Trophoblast cell (in vitro differentiated cells and primary cell): ENCODE measurements at regions not wholly inside any gene's neighbourhood (a gene's known extent, or its start where the extent isn't known, plus 50 kb on each side); places are given as distances from the start of the nearest gene placed in this dataset.
"Not testable (repeated sequence)": the region's sequence is repeated elsewhere in the genome, so short reads cannot be mapped to it uniquely, and the experiment has no call there.

Experiments used
- DNase-seq, 2 donors: peaks; one replicate each; pipeline ENCODE4 v3.0.0-alpha.2; 2016
- H2AFZ ChIP-seq: 2 replicates; pipeline ENCODE4 v1.6.1; 2013; ENCODE audit warnings: low read length, moderate library complexity, mild to moderate bottlenecking; ENCODE audit not compliant: insufficient read depth, poor library complexity
- H2AK5ac ChIP-seq: 2 replicates; pipeline ENCODE4 v1.6.1; 2013; ENCODE audit warnings: mild to moderate bottlenecking, low read length
- H2BK120ac ChIP-seq: 2 replicates; pipeline ENCODE4 v1.6.1; 2013; ENCODE audit warnings: low read length, mild to moderate bottlenecking, moderate library complexity; ENCODE audit not compliant: insufficient read depth, poor library complexity
- H2BK12ac ChIP-seq: 2 replicates; pipeline ENCODE4 v1.6.1; 2013; ENCODE audit warnings: mild to moderate bottlenecking, low read length, moderate library complexity
- H2BK5ac ChIP-seq: 2 replicates; pipeline ENCODE4 v1.6.1; 2013; ENCODE audit warnings: low read length, low read depth, moderate library complexity, mild to moderate bottlenecking; ENCODE audit not compliant: poor library complexity
- H3K14ac ChIP-seq: 2 replicates; pipeline ENCODE4 v1.6.1; 2013; ENCODE audit warnings: mild to moderate bottlenecking, low read length
- H3K18ac ChIP-seq: 2 replicates; pipeline ENCODE4 v1.6.1; 2013; ENCODE audit warnings: mild to moderate bottlenecking, low read length
- H3K23ac ChIP-seq: 2 replicates; pipeline ENCODE4 v1.6.1; 2013; ENCODE audit warnings: low read length
- H3K27ac ChIP-seq: 2 replicates; pipeline ENCODE4 v1.5.1; 2013; ENCODE audit warnings: low read depth, mild to moderate bottlenecking, inconsistent platforms, low read length, moderate library complexity
- H3K27me3 ChIP-seq: 2 replicates; pipeline ENCODE4 v1.6.1; 2013; ENCODE audit warnings: inconsistent platforms, mild to moderate bottlenecking, low read length, moderate library complexity; ENCODE audit not compliant: insufficient read depth
- H3K36me3 ChIP-seq, 2 experiments: 1 replicate in 1 of 2; 2 replicates in 1 of 2; pipeline ENCODE4 v1.6.1; 2013; ENCODE audit warnings: low read length in 2 of 2, mild to moderate bottlenecking in 2 of 2, moderate library complexity in 1 of 2; ENCODE audit not compliant: insufficient read depth in 2 of 2, control insufficient read depth in 1 of 2
- H3K4ac ChIP-seq: 2 replicates; pipeline ENCODE4 v1.6.1; 2013; ENCODE audit warnings: low read depth, mild to moderate bottlenecking, low read length, moderate library complexity
- H3K4me1 ChIP-seq, 2 experiments: 1 replicate in 1 of 2; 2 replicates in 1 of 2; pipeline ENCODE4 v1.6.1; 2013; ENCODE audit warnings: low read length in 2 of 2, mild to moderate bottlenecking in 2 of 2, moderate library complexity in 1 of 2; ENCODE audit not compliant: insufficient read depth in 2 of 2, control insufficient read depth in 1 of 2
- H3K4me2 ChIP-seq: 2 replicates; pipeline ENCODE4 v1.6.1; 2013; ENCODE audit warnings: inconsistent platforms, mild to moderate bottlenecking, low read length, moderate library complexity
- H3K4me3 ChIP-seq: 2 replicates; pipeline ENCODE4 v1.5.1; 2013; ENCODE audit warnings: mild to moderate bottlenecking, low read depth, low read length, inconsistent platforms
- H3K79me1 ChIP-seq: one replicate; pipeline ENCODE4 v1.6.1; 2013; ENCODE audit warnings: low read length
- H3K79me2 ChIP-seq: 2 replicates; pipeline ENCODE4 v1.6.1; 2013; ENCODE audit warnings: low read length, mild to moderate bottlenecking; ENCODE audit not compliant: control insufficient read depth, insufficient read depth, poor library complexity
- H3K9ac ChIP-seq: 2 replicates; pipeline ENCODE4 v1.6.1; 2013; ENCODE audit warnings: mild to moderate bottlenecking, low read length
- H3K9me3 ChIP-seq: 2 replicates; pipeline ENCODE4 v1.6.1; 2013; ENCODE audit warnings: low read depth, mild to moderate bottlenecking, control low read depth, inconsistent platforms, low read length; ENCODE audit not compliant: insufficient read depth
- H4K12ac ChIP-seq: 2 replicates; pipeline ENCODE4 v1.6.1; 2013; ENCODE audit warnings: low read depth, mild to moderate bottlenecking, low read length, moderate library complexity
- H4K8ac ChIP-seq: 2 replicates; pipeline ENCODE4 v1.6.1; 2013; ENCODE audit warnings: low read depth, mild to moderate bottlenecking, low read length, moderate library complexity
- H4K91ac ChIP-seq: one replicate; pipeline ENCODE4 v1.6.1; 2013; ENCODE audit warnings: low read depth, mild to moderate bottlenecking, low read length, moderate library complexity
- WGBS: extraction: QIAGEN DNeasy Blood & Tissue Kit; methylation state at CpG from one replicate; pipeline ENCODE4 v1.1.7; 2013; ENCODE audit warnings: missing lambda C conversion rate; ENCODE audit not compliant: insufficient read length, insufficient coverage; ENCODE audit errors: extremely low coverage; 5-methylcytosine and 5-hydroxymethylcytosine counted together

GRCh38 chr13:31608780-31609179 lies 130.5 kb upstream of the RXFP2 start:
- H2AFZ ChIP-seq, DNase-seq, H3K27me3 ChIP-seq, H4K12ac ChIP-seq, H3K4me2 ChIP-seq, H2AK5ac ChIP-seq, H3K79me2 ChIP-seq, H2BK12ac ChIP-seq, H3K4me1 ChIP-seq, H3K18ac ChIP-seq, H2BK120ac ChIP-seq, H3K9me3 ChIP-seq, H3K36me3 ChIP-seq, H4K8ac ChIP-seq, H3K9ac ChIP-seq, H3K4ac ChIP-seq, H3K14ac ChIP-seq, H3K27ac ChIP-seq, H2BK5ac ChIP-seq, H3K23ac ChIP-seq, H4K91ac ChIP-seq, H3K79me1 ChIP-seq, H3K4me3 ChIP-seq: not testable (repeated sequence)
- no CpG with 5 or more reads among the region's 23 CpGs for WGBS

- Histone ChIP-seq H3K27me3 (no peaks in the 10 kb centered on the region), H3K4me2 (no peak overlapping the region), H3K9ac (no peak overlapping the region), H2BK5ac (no peak overlapping the region), H2BK120ac (no peak overlapping the region), H4K91ac (no peak overlapping the region), H3K23ac (no peak overlapping the region), H3K36me3 (no peaks in the 10 kb centered on the region), H3K18ac (no peak overlapping the region), H3K79me1 (no peaks in the 10 kb centered on the region), H3K27ac (no peak overlapping the region), H2AFZ (no peak overlapping the region), H3K4ac (no peak overlapping the region), H3K4me1 (no peaks in the 10 kb centered on the region), H3K9me3 (no peaks in the 10 kb centered on the region), H4K12ac (no peak overlapping the region), H4K8ac (no peak overlapping the region), H3K79me2 (no peaks in the 10 kb centered on the region), H3K14ac (no peak overlapping the region), H2AK5ac (no peak overlapping the region), H2BK12ac (no peak overlapping the region), H3K4me3 (no peak overlapping the region)
- WGBS, result no CpG with 5 or more reads among the region's 7 CpGs
- no peak for DNase-seq
Observed at GRCh38 chr13:31610270-31610998, 128.9 kb upstream of the RXFP2 start.

GRCh38 chr13:31611214-31611613 lies 128.1 kb upstream of the RXFP2 start:
- Histone ChIP-seq H3K18ac (no peak overlapping the region), H3K27me3 (no peaks in the 10 kb centered on the region), H3K4me3 (no peak overlapping the region), H2BK5ac (no peak overlapping the region), H3K79me1 (no peaks in the 10 kb centered on the region), H3K9ac (peak overlapping the region; percentile 8), H3K4ac (no peak overlapping the region), H3K27ac (no peak overlapping the region), H3K4me1 (no peaks in the 10 kb centered on the region), H3K4me2 (no peak overlapping the region), H2AFZ (no peak overlapping the region), H2AK5ac (no peak overlapping the region), H3K14ac (no peak overlapping the region), H4K12ac (no peak overlapping the region), H2BK12ac (no peak overlapping the region), H4K8ac (no peak overlapping the region), H3K79me2 (no peaks in the 10 kb centered on the region), H4K91ac (no peak overlapping the region), H3K9me3 (no peaks in the 10 kb centered on the region), H2BK120ac (no peak overlapping the region), H3K23ac (no peak overlapping the region), H3K36me3 (no peaks in the 10 kb centered on the region)
- DNase-seq, result no peak
- WGBS, result no CpG with 5 or more reads among the region's 3 CpGs

GRCh38 chr13:31614073-31614472 lies 125.3 kb upstream of the RXFP2 start:
- no peak overlapping the region for H2BK120ac ChIP-seq
- H3K9ac ChIP-seq, result no peak overlapping the region
- H2BK5ac ChIP-seq, result no peak overlapping the region
- H3K36me3 ChIP-seq, result no peaks in the 10 kb centered on the region
- no peaks in the 10 kb centered on the region for H3K79me1 ChIP-seq
- H2AK5ac ChIP-seq, result no peak overlapping the region
- H3K4me3 ChIP-seq, result no peak overlapping the region
- no peak overlapping the region for H3K14ac ChIP-seq
- no peak overlapping the region for H4K91ac ChIP-seq
- no peak overlapping the region for H2BK12ac ChIP-seq
- no peak overlapping the region for H3K23ac ChIP-seq
- no peaks in the 10 kb centered on the region for H3K4me1 ChIP-seq
- no peak overlapping the region for H3K4me2 ChIP-seq
- no peaks in the 10 kb centered on the region for H3K27me3 ChIP-seq
- H3K9me3 ChIP-seq, result no peaks in the 10 kb centered on the region
- H3K4ac ChIP-seq, result no peak overlapping the region
- no peak overlapping the region for H3K18ac ChIP-seq
- H2AFZ ChIP-seq, result no peak overlapping the region
- H3K79me2 ChIP-seq, result no peaks in the 10 kb centered on the region
- H3K27ac ChIP-seq, result no peak overlapping the region
- no peak overlapping the region for H4K8ac ChIP-seq
- DNase-seq, result no peak
- H4K12ac ChIP-seq, result no peak overlapping the region
- no CpG with 5 or more reads among the region's 3 CpGs for WGBS
